EL (cell line): ENCODE measurements at regions not wholly inside any gene's neighbourhood (a gene's known extent, or its start where the extent isn't known, plus 50 kb on each side); places are given as distances from the start of the nearest gene placed in this dataset.

ENCODE experiments used
- DNase-seq: peaks from one replicate; pipeline ENCODE4 v3.0.0-alpha.2; 2016

DNA sequence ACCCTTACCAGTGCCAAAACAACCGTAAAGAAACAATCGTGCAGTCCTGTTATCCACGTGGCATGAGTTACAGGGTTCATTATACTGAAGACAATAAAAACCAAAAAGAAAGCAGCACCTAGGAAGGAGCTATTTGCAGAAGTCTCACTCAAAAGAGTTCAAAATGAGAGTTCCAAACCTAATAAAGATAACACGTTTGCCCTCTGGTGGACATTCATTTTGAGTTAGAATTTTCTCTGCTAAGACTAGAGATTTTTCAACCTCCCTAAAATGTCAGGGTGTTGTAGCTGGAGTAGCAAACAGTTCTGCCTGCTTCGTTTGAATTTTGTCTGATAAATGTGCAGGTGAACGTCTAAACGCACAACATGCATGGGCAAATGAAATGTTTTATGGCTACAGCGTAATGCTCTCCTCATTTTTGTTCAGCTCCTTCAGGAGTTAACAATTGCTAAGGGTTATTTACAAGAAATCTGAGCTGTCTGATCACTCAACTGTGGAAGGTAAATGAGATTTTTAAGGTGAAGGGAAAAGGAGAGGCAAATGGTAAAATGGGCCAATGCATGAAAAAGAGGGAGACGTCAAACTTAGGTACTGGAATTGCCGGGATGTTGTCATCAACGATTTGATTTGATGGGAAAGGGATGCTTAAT is 1067.9 kb upstream of the EEF2KMT start:
- no peak for DNase-seq

DNA sequence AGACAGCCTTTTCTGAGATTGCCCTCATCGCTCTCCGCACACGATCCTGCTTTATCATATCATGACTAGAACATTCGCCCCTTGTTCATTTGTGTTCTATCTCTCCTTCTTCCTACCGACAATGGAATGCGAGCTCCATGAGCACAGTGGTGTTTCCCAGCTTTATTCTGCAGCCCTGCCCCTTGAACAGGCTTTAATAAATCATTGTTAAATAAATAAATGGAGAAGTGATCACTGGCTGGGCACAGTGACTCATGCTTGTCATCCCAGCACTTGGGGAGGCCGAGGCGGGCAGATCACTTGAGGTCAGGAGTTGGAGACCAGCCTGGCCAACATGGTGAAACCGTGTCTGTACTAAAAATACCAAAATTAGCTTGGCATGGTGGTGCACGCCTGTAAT is 1063.3 kb upstream of the EEF2KMT start:
- DNase-seq, result no peak

DNA sequence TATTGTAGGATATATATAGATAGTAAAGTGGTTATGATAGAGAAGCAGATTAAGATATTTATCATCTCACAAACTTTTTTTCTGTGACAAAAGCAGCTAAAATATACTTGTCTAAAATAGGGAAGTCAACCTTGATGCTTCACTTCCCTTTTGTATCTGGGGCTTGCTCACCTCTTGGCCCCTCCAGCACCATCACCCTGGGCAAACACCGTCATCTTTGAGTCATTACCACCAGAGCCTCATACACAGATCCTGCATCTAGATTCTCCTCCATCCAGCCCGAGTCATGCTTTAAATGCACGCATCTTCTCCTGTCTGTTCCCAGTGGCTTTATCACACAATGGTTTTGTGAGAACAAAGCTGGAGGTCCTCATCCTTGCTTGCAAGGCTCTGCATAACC is 1062.7 kb upstream of the EEF2KMT start:
- DNase-seq, result no peak

DNA sequence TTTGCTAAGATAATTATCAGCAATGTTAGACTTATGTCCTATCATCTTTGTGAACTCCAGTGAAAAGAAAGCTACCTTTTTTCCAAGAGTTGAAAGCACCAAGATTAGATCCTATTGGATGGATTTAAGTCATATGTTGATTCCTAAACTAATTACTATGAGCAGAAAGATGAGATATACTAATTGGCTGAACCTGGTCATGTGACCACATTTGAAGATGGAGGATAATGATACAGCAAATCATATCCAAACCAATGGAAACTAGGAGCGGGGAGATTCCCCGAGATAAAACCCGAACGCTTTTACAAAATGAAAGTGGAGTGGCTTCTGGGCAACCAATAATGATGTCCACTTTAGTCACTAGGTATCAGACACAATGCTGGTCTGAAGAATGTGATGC is 1060.2 kb upstream of the EEF2KMT start:
- DNase-seq, result no peak

DNA sequence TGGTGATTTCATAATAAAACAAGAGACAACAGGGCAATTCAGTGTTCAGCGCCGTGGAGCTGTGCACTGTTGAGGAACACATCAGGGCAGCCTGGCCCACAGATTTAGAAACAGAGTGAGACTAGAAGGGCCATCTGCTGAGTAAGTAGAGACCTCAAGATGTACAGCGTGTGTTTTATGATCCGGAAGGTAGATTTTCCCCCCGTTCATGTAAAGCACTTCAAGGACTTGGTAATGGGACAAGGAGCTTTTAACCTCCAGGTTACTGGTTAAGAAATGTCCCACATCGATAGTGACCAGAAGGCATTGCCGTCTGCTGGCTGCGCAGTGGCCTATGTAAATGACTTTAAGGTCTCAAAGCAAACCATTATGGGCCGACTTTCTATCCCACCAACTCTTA is 1057.7 kb upstream of the EEF2KMT start:
- no peak for DNase-seq

DNA sequence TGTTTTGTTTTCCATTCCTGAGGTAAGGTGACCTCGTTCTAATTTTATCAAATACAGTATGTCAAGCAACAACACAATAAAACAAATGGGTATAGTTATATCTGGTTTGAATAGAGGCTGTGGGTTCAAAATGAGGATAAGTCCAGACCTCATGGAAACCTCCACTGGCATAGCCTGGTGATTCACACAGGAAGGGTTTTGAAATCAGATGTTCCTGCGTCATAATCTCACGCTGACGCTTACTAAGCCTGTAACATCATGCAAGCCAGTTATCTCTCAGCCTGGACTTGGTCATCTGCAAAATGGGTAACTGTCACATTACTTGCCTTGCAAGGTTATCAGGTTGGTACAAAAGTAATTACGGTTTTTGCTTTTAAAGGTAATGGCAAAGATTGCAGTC is 1056.3 kb upstream of the EEF2KMT start:
- DNase-seq, result no peak

DNA sequence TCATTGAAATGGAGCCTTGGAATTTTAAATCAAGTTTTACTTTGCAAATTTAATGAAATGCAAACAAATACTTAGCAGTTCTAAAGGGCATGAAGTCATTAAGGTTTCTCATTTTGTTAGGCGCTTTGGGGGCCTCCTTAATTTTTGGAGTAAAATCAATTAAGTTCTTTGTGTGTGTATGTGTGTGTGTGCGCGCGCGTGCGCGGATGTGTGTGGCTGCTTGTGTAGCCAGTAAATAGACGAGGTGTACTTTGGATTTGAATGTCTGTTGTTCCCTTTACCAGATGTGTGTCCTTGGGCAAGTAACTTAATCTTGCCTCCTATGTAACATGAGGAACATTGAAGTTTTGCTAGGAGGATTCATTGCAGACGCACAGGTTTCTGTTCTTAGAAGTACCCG is 1051.4 kb upstream of the EEF2KMT start:
- DNase-seq, result no peak

DNA sequence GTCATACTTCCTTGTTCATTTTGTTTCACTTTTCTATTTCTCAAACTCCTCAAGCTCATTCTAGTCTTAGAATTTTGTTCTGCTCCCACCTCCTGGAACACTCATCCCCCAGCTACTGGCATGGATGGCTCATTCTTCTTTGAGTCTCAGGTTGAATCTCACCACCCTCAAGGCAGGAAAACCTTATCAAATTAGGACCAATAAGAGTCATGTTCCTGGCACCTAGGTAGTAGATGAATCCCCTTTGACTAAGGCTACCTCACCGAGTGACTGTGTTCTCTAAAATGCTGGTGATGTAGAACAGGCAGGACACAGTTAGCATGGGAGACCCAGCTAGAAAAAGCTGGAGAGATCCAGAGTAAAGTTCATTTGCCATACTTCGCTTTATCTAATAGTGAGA is 1050.8 kb upstream of the EEF2KMT start:
- no peak for DNase-seq

DNA sequence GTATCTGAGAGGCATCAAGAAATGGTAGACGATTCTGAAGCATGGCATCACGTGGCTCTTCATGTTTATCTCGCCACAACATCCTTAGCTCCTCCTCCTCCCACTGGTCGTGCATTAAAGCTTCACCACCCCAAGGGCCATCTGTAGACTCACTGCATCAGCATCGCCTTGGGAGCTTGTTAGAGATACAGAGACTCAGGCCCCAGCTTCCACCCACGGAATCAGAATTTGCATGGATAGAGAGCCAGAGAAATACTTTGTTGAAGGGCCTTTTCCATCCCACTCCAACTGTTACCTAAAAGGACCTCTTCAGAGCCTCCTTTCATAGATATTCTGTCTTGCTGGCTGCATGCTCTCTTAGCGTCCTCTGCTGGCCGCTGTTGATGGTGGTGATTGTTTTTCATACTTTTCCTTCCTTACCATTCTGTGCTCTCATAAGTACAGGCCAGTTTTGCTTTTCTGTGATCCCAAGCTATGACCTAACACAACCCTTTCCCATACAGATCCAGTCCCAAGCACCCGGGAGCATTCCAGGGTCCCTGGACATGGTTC is 1049.4 kb upstream of the EEF2KMT start:
- DNase-seq, result no peak

DNA sequence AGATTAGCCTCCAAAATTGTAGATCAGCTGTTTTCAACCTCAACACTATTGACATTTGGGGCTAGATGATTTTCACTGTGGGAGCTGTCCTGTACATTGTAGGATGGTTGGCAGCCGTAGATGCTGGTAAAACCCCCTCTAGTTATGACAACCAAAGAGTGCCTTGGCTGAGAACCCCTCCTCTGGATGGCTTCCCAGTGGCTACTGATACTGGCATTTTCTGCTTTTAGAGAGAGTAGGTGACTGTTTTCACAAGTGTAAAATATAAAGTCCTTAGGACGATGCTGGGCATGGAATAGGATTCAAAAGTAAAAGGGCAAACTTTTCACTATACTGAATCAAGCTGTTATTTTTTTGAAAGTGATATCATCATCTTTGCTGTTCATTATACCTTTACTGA is 1048.8 kb upstream of the EEF2KMT start:
- no peak for DNase-seq

DNA sequence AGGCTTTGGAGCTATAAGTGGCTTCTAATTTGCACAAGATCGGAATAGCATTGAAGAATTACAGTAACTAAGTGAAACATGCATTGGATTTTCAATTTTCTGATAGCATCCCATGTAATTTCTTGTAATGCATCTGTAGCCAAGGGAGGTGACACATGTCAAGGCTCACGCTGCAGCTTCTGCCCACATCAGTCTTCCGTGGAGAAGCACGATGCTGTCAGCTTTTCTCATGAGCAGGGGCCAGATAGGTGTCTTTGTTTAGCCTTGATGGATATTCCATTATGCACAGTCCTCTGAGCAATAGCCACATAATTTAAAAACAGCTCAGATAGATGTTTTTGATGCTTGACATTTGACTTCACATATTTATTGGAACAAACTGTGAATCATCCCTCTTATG is 1046.9 kb upstream of the EEF2KMT start:
- DNase-seq, result no peak

DNA sequence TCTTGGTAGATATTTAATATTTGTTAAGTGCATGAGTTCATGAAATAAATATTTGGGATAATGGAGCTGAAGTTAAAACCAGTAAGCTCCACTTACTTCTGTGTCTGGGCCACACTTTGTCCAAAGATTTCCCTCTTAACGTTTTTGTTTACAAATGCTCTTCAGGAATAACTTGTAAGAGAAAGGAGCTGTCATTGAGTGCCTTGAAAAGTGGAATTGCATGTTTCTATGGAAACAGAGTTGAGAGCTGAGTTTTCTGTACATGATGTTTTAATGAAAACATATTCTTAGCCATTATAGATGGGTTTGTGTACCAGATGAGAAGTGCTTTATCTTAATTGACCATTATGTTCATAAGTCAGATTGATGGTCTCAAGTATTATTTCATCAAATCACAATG is 1045.4 kb upstream of the EEF2KMT start:
- no peak for DNase-seq

DNA sequence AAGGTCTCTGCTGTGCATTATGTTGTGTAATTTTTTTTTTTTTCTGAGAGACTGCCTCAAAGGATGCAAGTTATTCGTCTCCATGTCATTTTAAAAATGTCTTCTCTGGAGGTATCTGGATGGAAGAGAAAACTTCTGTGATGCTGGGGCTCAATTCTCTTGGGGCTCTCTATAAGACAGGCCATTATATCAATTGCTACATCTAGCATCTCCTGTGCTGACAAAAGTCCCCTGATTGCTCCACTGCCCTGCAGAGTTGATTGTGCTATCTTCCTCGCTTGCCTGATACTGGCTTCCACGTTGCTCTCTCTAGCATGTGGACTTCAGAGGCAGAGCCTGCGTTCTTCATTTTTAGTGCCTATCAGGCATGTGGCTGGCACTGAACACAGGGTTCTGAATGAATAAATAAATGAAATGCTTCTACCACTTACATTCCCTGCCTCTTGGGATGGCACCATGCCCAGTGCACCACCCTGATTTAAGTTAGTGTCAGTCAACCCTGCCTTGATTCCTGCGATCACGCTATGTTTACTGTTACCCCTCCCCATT is 1035.5 kb upstream of the EEF2KMT start:
- DNase-seq, result no peak

DNA sequence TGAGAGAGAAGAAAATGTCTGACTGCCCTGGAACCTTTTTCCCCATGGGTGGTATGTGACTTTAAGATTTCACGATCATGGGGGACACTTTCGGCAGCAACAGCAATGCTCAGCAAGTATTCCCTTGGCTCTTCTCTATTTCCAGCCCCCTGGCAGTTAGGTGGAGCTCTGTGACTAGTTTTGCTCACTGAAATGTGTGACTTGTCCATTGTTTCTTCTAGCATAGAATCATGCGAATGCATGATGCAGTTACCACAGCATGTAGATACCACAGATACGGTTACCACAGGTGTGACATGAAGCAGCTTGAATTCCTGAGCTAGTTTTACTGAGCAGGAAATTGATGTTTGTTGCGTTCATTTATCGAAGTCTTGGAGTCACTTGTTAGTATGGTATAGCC is 1034.5 kb upstream of the EEF2KMT start:
- no peak for DNase-seq

DNA sequence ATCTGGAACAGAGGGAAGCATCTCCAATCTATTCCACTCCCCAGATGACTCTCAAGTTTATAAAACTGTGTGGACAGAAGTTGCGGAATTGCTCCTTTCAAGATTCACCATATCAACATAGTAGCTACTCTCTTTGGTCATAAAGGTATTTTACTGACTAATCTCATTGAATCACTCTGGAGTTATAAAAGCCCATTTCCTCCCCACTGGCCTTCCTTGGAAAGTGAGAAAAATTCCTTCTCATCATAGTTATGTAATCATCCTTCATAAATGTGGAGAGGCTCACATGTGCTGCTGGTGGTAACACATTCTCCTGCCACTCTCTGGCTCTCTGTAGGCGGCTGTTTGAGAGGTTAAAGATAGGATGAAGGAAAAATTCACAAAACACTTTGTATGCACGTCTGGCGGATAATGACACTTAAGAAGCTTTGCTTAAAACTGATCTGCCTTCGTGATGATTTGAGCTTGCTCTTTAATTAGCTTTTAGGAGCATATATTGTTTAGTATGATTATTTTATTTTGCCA is 1034.0 kb upstream of the EEF2KMT start:
- no peak for DNase-seq

DNA sequence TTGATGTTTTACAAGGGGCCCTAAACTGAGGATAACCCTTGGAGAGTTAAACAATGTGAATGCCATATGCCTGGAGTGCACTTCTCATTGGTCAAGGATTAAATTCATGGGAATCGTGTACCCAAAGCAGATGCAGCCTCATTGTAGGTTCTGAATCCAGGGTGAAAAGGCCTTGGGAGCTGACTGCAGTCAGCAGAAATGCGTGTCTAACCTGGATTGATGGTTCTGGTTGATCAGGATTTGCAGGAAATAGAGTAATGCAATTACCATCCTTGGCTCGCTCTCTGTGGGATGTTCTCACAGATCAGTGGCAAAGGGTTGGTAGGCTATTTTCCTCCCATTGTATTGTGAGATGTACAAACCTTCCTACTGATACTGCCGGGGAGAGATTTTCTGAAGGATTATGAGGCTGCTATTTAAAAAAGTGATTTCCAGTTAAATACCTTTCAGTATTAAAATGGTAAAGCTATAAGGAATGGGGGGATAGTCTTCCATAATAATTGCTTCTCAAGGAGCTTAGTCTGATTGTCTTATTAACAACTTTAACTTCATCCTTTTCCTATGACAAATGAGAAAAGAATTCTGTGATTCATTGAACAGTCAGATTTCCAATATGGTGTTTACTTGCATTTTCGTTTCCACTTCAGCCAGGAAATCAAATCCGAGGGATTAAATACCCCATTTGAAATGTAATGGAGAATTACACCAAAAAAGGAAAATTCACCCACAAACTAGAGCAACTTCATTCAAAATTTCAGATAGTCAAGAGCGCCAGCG is 1028.1 kb upstream of the EEF2KMT start:
- DNase-seq, result no peak

DNA sequence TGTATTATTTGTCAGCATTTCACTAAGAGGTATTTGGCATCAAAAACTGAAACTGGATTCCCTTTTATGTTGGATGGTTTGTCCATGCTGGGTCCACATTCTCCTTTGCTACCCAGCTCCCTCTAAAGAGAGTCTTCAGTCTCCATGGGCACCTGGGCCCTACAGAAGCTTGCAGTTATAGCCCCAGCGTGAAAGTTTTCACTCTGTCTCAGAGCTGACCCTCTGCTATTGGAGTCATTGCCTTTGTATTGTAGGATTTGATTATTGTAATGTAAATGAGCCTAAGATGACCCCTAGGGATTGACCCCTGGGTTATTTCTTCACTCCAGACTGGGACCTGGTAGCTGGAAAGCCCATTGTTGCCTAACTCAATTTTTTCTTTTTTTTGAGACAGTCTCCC is 1026.5 kb upstream of the EEF2KMT start:
- no peak for DNase-seq

DNA sequence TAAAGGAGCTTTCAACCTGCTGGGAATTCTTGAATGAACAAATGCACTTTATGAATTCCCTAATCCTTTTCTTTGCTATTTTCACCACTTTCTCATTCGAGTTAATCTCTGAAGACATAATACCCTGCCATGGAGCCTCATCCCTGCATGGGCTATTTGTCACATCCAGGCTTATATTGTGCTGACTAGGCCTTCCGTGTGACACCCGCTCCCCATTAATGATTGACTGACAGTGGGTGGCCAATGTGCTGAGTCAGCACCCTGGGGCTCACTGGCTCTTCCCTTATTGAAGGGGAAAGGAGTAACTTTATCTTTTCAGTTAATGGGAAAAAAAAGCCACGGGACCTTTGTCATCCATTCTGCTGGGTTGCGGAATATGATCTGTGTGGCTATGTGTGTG is 1024.8 kb upstream of the EEF2KMT start:
- no peak for DNase-seq

DNA sequence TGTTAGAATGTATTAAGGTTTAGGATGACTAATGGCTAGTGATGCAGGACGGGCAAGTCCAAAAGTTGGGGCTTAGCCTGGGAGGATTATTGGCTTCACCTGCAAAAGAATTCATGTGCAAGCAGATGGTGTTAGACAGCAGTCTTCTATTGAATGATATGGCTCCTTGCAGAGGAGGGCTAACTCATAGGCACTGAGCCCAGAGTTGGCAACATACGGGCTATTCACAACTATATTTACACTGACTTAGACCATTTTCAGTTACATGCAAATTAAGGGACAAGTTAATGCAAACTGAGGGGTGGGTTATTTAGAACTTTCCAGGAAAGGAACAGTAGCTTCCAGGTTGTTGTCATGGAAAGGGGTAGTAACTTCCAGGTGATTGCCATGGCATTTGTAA is 1017.1 kb upstream of the EEF2KMT start:
- DNase-seq, result no peak

DNA sequence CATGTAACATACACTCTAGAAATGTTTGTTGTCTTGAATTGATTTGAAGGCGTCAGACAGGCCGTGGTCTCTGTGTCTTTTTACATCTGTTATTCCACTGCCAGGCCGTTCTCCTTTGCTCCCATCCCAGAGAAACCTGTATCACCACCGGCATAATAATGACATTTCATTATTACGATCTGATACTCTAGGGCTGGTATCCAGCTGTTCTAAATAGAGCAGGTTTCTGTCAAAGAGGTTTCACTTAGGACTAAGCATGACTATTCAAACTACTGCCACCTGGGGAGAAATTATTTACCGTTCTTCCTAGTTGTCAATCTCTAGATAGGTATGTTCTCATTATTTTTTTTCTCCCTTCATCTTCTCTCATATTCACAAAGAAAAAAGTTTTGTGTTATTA is 1016.2 kb upstream of the EEF2KMT start:
- no peak for DNase-seq

DNA sequence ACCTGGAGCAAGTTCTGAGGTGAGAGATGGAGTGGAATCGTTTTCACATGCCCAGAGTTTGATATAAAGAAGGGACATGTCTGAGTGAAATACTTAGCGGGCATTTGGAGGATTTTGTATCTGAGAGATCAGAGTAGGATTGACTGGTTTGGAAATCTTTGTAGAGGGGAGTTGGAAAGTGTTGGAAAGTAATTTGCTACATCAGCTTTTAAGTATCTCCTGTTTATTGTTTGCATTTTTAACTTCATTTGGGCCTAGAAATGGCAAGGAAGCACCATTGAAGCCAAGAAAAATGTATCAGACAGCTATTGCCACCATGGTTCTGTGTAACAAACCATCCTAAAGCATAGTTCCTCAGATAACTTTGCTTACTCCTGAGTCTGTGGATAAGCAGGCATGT is 1015.1 kb upstream of the EEF2KMT start:
- DNase-seq, result no peak

DNA sequence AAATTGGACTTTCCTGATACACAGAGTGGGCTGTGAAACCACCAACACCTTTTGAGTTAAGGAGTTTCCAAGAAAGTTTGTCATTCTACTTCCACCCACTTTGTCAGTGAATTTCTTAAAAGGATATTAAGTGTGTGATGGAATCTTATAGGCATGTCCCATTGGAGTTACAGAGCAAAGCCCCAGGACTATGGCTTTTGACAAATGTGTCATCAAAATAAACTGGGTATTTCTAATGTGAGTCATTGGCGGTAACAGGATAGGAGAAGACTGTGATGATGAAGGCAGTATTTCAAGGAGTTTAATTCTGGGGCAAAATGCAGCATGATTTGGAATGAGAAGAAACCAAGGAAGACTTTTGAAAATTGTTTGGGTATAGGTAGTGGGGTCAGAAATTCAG is 1013.8 kb upstream of the EEF2KMT start:
- no peak for DNase-seq

DNA sequence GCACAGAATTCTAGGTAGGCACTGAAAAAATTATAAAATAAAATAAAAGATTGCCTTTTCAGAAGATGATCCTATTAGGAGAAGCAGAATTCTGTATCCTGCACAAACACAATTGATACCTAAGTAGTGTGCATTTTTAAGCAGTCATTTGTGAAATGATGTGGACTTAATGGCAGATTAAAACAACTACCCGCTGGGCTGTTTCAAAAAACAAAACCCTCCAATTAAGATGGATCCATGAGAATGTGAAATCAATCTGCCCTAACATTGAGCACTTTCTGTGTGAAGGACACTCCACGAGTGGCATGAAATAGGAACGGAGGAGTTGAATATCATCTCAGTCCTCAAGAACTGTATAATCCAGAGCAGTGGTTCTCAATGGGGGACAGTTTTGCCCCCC is 1012.8 kb upstream of the EEF2KMT start:
- DNase-seq, result no peak

DNA sequence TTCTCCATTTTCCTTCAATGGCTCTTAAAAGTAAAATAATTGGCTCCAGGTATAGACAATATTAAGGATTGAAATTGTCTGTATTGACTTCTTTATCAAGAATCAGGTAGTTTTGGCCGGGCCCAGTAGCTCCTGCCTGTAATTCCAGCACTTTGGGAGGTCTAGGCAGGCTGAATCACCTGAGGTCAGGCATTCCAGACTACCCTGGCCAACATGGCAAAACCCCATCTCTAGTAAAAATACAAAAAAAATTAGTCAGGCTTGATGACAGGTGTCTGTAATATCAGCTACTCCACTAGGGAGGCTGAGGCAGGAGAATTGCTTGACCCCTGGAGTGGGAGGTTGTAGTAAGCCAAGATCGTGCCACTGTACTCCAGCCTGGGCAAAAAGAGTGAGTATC is 1008.5 kb upstream of the EEF2KMT start:
- no peak for DNase-seq
